H1 (cell line): ENCODE measurements at regions not wholly inside any gene's neighbourhood (a gene's known extent, or its start where the extent isn't known, plus 50 kb on each side); places are given as distances from the start of the nearest gene placed in this dataset.

ENCODE experiments used
- CTCF ChIA-PET: fragments of 300-600 bp; sonication (Branson Sonifier 250); formaldehyde crosslinking; loops from one replicate; lab custom pipeline; 2021; ENCODE audit not compliant: partially characterized antibody; lab: Charles Lee
- POLR2A ChIA-PET: fragments of 300-600 bp; sonication (Branson Sonifier 250); formaldehyde crosslinking; loops from one replicate; lab custom pipeline; 2021; ENCODE audit warnings: inconsistent platforms; ENCODE audit not compliant: partially characterized antibody; lab: Charles Lee
- DNase-seq, 2 experiments: peaks; one replicate each; pipeline versions ENCODE4 v3.0.0 to v3.0.0-alpha.2; 2010 to 2022; ENCODE audit warnings: low spot score in 2 of 2, low read depth in 1 of 2, mixed read lengths in 1 of 2
- FAIRE-seq: peaks from 2 replicates; lab custom pipeline; 2011; peaks lifted over from hg19 to GRCh38; lab: Jason Lieb, UNC
- H2AFZ ChIP-seq: 2 replicates; pipeline ENCODE4 v1.8.1; 2012; ENCODE audit warnings: low read length, inconsistent platforms
- H2AK5ac ChIP-seq: 2 replicates; pipeline ENCODE4 v1.6.1; 2013; ENCODE audit warnings: low read depth, low read length
- H2BK120ac ChIP-seq: replicated peaks from 2 replicates; pipeline ENCODE3; 2013; ENCODE audit warnings: low read depth, low read length, inconsistent platforms
- H2BK12ac ChIP-seq: 2 replicates; pipeline ENCODE4 v1.6.1; 2013; ENCODE audit warnings: low read depth, low read length
- H2BK15ac ChIP-seq: 2 replicates; pipeline ENCODE4 v1.6.1; 2013; ENCODE audit warnings: low read length
- H2BK20ac ChIP-seq: 2 replicates; pipeline ENCODE4 v1.6.1; 2013; ENCODE audit warnings: low read length
- H2BK5ac ChIP-seq: 2 replicates; pipeline ENCODE4 v1.6.1; 2013; ENCODE audit warnings: low read depth, low read length
- H3K14ac ChIP-seq: 2 replicates; pipeline ENCODE4 v1.6.1; 2013; ENCODE audit warnings: inconsistent platforms; ENCODE audit not compliant: insufficient read length
- H3K18ac ChIP-seq: 2 replicates; pipeline ENCODE4 v1.6.1; 2013; ENCODE audit warnings: low read length; ENCODE audit errors: extremely low read depth
- H3K23ac ChIP-seq: 2 replicates; pipeline ENCODE4 v1.6.1; 2013; ENCODE audit warnings: inconsistent platforms; ENCODE audit not compliant: insufficient read length
- H3K23me2 ChIP-seq: 2 replicates; pipeline ENCODE4 v1.6.1; 2013; ENCODE audit warnings: low read depth, low read length
- H3K27ac ChIP-seq: 2 replicates; pipeline ENCODE4 v1.6.1; 2011; ENCODE audit warnings: low read depth, low read length, inconsistent platforms
- H3K27me3 ChIP-seq, 4 experiments: replicated peaks in 1 of 4; 1 replicate in 1 of 4; 2 replicates in 3 of 4; pipeline versions ENCODE4 v1.6.1 to v1.8.1; 2011 to 2013; ENCODE audit warnings: low read length in 3 of 4, mild to moderate bottlenecking in 3 of 4, inconsistent platforms in 2 of 4, mixed read lengths in 2 of 4, moderate library complexity in 1 of 4; ENCODE audit not compliant: control insufficient read depth in 3 of 4, insufficient read depth in 3 of 4; ENCODE audit errors: extremely low read depth in 1 of 4
- H3K36me3 ChIP-seq, 4 experiments: 2 replicates each; pipeline versions ENCODE4 v1.6.1 to v1.8.1; 2011 to 2013; ENCODE audit warnings: mild to moderate bottlenecking in 4 of 4, low read length in 3 of 4, moderate library complexity in 2 of 4, control low read depth in 1 of 4, inconsistent platforms in 1 of 4; ENCODE audit not compliant: insufficient read depth in 4 of 4, control insufficient read depth in 2 of 4
- H3K4ac ChIP-seq: replicated peaks from 2 replicates; pipeline ENCODE3; 2013; ENCODE audit warnings: low read length, low read depth, mixed read lengths, inconsistent platforms; ENCODE audit not compliant: insufficient read length
- H3K4me1 ChIP-seq, 4 experiments: replicated peaks in 1 of 4; 1 replicate in 1 of 4; 2 replicates in 3 of 4; pipeline versions ENCODE4 v1.6.1 to v1.8.1; 2011 to 2013; ENCODE audit warnings: low read length in 3 of 4, inconsistent platforms in 2 of 4, mixed read lengths in 1 of 4; ENCODE audit not compliant: insufficient read depth in 4 of 4, control insufficient read depth in 3 of 4
- H3K4me2 ChIP-seq, 2 experiments: 2 replicates each; pipeline versions ENCODE4 v1.6.1 to v1.8.1; 2011 to 2013; ENCODE audit warnings: low read depth in 2 of 2, low read length in 2 of 2, control low read depth in 1 of 2, inconsistent platforms in 1 of 2, mild to moderate bottlenecking in 1 of 2; ENCODE audit not compliant: insufficient read depth in 1 of 2
- H3K4me3 ChIP-seq, 4 experiments: fragments of 200-600, 300-600 bp in 1 of 4; sonication (generic), shearing (Covaris generic), sonication (Bioruptor Twin) in 1 of 4; 2 replicates each; pipeline versions ENCODE4 v1.5.1 to v1.8.1; 2011 to 2016; ENCODE audit warnings: low read length in 4 of 4, low read depth in 3 of 4, control low read depth in 2 of 4, inconsistent platforms in 2 of 4, mild to moderate bottlenecking in 2 of 4, mixed read lengths in 1 of 4, moderate library complexity in 1 of 4; ENCODE audit not compliant: insufficient read depth in 2 of 4; ENCODE audit errors: extremely low read depth in 1 of 4
- H3K56ac ChIP-seq: replicated peaks from 2 replicates; pipeline ENCODE3; 2013; ENCODE audit warnings: low read depth, mild to moderate bottlenecking, mixed read lengths, low read length, inconsistent platforms; ENCODE audit not compliant: insufficient read length
- H3K79me1 ChIP-seq: 2 replicates; pipeline ENCODE4 v1.6.1; 2013; ENCODE audit warnings: low read depth, low read length, control low read depth
- H3K79me2 ChIP-seq, 2 experiments: 2 replicates each; pipeline versions ENCODE4 v1.6.1 to v1.8.1; 2012 to 2013; ENCODE audit warnings: low read length in 2 of 2, mild to moderate bottlenecking in 2 of 2, inconsistent platforms in 1 of 2; ENCODE audit not compliant: insufficient read depth in 2 of 2, control insufficient read depth in 1 of 2
- H3K9ac ChIP-seq, 4 experiments: replicated peaks in 1 of 4; 1 replicate in 1 of 4; 2 replicates in 3 of 4; pipeline versions ENCODE4 v1.6.1 to v1.8.1; 2011 to 2013; ENCODE audit warnings: low read depth in 3 of 4, low read length in 3 of 4, control low read depth in 2 of 4, mild to moderate bottlenecking in 2 of 4, moderate library complexity in 2 of 4, inconsistent platforms in 1 of 4; ENCODE audit errors: extremely low read depth in 1 of 4
- H3K9me3 ChIP-seq, 2 experiments: 2 replicates each; pipeline versions ENCODE4 v1.6.1 to v1.8.1; 2012 to 2013; ENCODE audit warnings: mild to moderate bottlenecking in 2 of 2, moderate library complexity in 2 of 2, control low read depth in 1 of 2, inconsistent platforms in 1 of 2, low read depth in 1 of 2, low read length in 1 of 2, mixed read lengths in 1 of 2; ENCODE audit not compliant: insufficient read depth in 2 of 2
- H4K20me1 ChIP-seq, 2 experiments: replicated peaks in 1 of 2; 2 replicates each; pipeline versions ENCODE3 to v1.8.1; 2011 to 2013; ENCODE audit warnings: inconsistent platforms in 2 of 2, low read length in 2 of 2, mild to moderate bottlenecking in 1 of 2; ENCODE audit not compliant: insufficient read depth in 2 of 2, control insufficient read depth in 1 of 2
- H4K5ac ChIP-seq: 2 replicates; pipeline ENCODE4 v1.6.1; 2013; ENCODE audit warnings: low read length, low read depth, mixed read lengths, inconsistent platforms; ENCODE audit not compliant: insufficient read length
- H4K8ac ChIP-seq: 2 replicates; pipeline ENCODE4 v1.8.0; 2013; ENCODE audit warnings: mild to moderate bottlenecking, moderate library complexity, low read length, inconsistent platforms; ENCODE audit not compliant: insufficient read depth; ENCODE audit errors: extremely low read depth
- H4K91ac ChIP-seq: replicated peaks from 2 replicates; pipeline ENCODE3; 2013; ENCODE audit warnings: low read length, mixed read lengths, inconsistent platforms; ENCODE audit not compliant: insufficient read length
- BACH1 ChIP-seq: IDR thresholded peaks from 2 replicates; pipeline ENCODE4 v1.6.1; 2012; ENCODE audit warnings: low read length, improper control_type of control experiment
- BCL11A ChIP-seq, 2 experiments: IDR thresholded peaks; one replicate each; pipeline ENCODE4 v1.6.1; 2011; ENCODE audit warnings: low read depth in 2 of 2, low read length in 2 of 2, mild to moderate bottlenecking in 2 of 2
- CTBP2 ChIP-seq: IDR thresholded peaks from 2 replicates; pipeline ENCODE4 v1.7.0; 2011; ENCODE audit warnings: borderline replicate concordance, mild to moderate bottlenecking, moderate library complexity, mixed read lengths, low read length; ENCODE audit not compliant: insufficient read depth, insufficient read length
- EGR1 ChIP-seq: IDR thresholded peaks from 2 replicates; pipeline ENCODE4 v1.6.1; 2011; ENCODE audit warnings: low read depth, low read length, borderline replicate concordance
- GABPA ChIP-seq: IDR thresholded peaks from 2 replicates; pipeline ENCODE4 v1.6.1; 2011; ENCODE audit warnings: mild to moderate bottlenecking, low read length, moderate library complexity, borderline replicate concordance; ENCODE audit not compliant: insufficient read depth
- HDAC2 ChIP-seq, 2 experiments: fragments of 300-600 bp in 1 of 2; sonication (generic) in 1 of 2; IDR thresholded peaks; 2 replicates each; pipeline ENCODE4 v1.6.1; 2011 to 2012; ENCODE audit warnings: low read depth in 2 of 2, low read length in 2 of 2, mild to moderate bottlenecking in 2 of 2, moderate library complexity in 2 of 2, borderline replicate concordance in 1 of 2, inconsistent platforms in 1 of 2
- PHF8 ChIP-seq: fragments of 200-600 bp; sonication (generic); conservative IDR thresholded peaks from 2 replicates; pipeline ENCODE4 v1.7.1; 2012; ENCODE audit warnings: low read depth, mild to moderate bottlenecking, inconsistent platforms, low read length, moderate library complexity
- POLR2AphosphoS5 ChIP-seq: IDR thresholded peaks from 2 replicates; pipeline ENCODE4 v1.6.1; 2011; ENCODE audit warnings: low read depth, low read length
- RAD21 ChIP-seq, 2 experiments: IDR thresholded peaks in 1 of 2; conservative IDR thresholded peaks in 1 of 2; 2 replicates each; pipeline ENCODE4 v1.6.1; 2011; ENCODE audit warnings: low read depth in 2 of 2, low read length in 2 of 2, improper control_type of control experiment in 1 of 2, inconsistent platforms in 1 of 2, mild to moderate bottlenecking in 1 of 2, moderate library complexity in 1 of 2
- SIX5 ChIP-seq: IDR thresholded peaks from 2 replicates; pipeline ENCODE4 v1.6.1; 2011; ENCODE audit warnings: mild to moderate bottlenecking, low read depth, low read length
- TBP ChIP-seq: IDR thresholded peaks from 2 replicates; pipeline ENCODE4 v1.6.1; 2011; ENCODE audit warnings: low read depth, low read length, improper control_type of control experiment
- WGBS, 2 experiments: shearing (Covaris generic) in 1 of 2; methylation state at CpG; one replicate each; pipeline versions ENCODE4 v1.1.6 to v1.1.7; 2013 to 2015; ENCODE audit warnings: low lambda C conversion rate in 2 of 2, mixed read lengths in 2 of 2, inconsistent platforms in 1 of 2, low coverage in 1 of 2, missing lambda C conversion rate in 1 of 2; ENCODE audit not compliant: insufficient replicate concordance in 2 of 2, insufficient coverage in 1 of 2, insufficient read length in 1 of 2; ENCODE audit errors: extremely low coverage in 1 of 2, missing lambda C conversion rate in 1 of 2; 5-methylcytosine and 5-hydroxymethylcytosine counted together
- TF ChIP-seq, protein P1 (sequence below): IDR thresholded peaks from 2 replicates; pipeline ENCODE4 v1.6.1; 2012; ENCODE audit warnings: inconsistent platforms
- TF ChIP-seq, protein P2 (sequence below): IDR thresholded peaks from 2 replicates; pipeline ENCODE4 v1.6.1; 2012; ENCODE audit warnings: inconsistent platforms

DNA sequence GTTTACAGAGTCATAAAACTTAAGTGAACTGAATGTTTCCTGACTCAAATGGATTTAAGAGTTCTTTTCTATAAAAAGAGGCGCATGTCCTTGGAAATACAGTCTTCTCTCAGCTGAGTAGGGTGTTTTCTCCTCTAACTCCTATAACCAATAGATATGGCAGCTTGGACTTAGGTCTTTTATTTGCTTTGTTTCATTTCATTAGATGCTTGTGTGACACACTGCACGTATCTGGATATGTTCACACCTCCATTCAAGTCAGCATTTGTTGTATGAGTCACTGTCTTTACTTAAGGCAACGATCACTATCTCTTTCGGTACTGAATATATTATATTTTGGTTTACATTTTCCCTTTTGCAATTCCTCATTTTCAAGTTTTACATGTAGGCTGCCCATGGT, 136.6 kb downstream of the ARSF start:
- no peak overlapping the region for H3K27ac ChIP-seq
- TF ChIP-seq TBP (no peak), GABPA (no peak), CTBP2 (no peak), EGR1 (no peak), POLR2AphosphoS5 (no peak), PHF8 (no peak), RAD21 (IDR thresholded peaks at IDR 0.05 in 1 of 2, conservative IDR thresholded peaks at IDR 0.05 in 1 of 2; ENCODE audit: low read depth in 2 of 2, low read length in 2 of 2) (no peak), HDAC2 (IDR thresholded peaks at IDR 0.05; ENCODE audit: borderline replicate concordance in 1 of 2, low read depth in 2 of 2, low read length in 2 of 2) (no peak), SIX5 (no peak), BCL11A (IDR thresholded peaks at IDR 0.05; ENCODE audit: low read depth in 2 of 2, low read length in 2 of 2) (no peak), BACH1 (no peak)
- TF ChIP-seq, protein P1, sequence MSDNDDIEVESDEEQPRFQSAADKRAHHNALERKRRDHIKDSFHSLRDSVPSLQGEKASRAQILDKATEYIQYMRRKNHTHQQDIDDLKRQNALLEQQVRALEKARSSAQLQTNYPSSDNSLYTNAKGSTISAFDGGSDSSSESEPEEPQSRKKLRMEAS = no peak
- TF ChIP-seq, protein P2, sequence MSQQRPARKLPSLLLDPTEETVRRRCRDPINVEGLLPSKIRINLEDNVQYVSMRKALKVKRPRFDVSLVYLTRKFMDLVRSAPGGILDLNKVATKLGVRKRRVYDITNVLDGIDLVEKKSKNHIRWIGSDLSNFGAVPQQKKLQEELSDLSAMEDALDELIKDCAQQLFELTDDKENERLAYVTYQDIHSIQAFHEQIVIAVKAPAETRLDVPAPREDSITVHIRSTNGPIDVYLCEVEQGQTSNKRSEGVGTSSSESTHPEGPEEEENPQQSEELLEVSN = no peak
- FAIRE-seq = no peak

More for the DNA sequence above, 136.6 kb downstream of the ARSF start:
- H3K9me3 ChIP-seq = no peaks in the 10 kb centered on the region
- H4K8ac ChIP-seq = no peak overlapping the region
- DNase-seq = no peak
- POLR2A ChIA-PET = no interaction called here
- H4K20me1 ChIP-seq = no peaks in the 10 kb centered on the region
- no peak overlapping the region for H2AFZ ChIP-seq
- H2BK120ac ChIP-seq = no peak overlapping the region
- H2AK5ac ChIP-seq = no peak overlapping the region
- no peak overlapping the region for H3K4me2 ChIP-seq
- no peak overlapping the region for H3K23ac ChIP-seq
- H3K4me3 ChIP-seq = no peak overlapping the region
- no peak overlapping the region for H3K4ac ChIP-seq
- no peaks in the 10 kb centered on the region for H3K23me2 ChIP-seq
- no peak overlapping the region for H3K14ac ChIP-seq
- H3K18ac ChIP-seq = no peak overlapping the region
- no peak overlapping the region for H3K9ac ChIP-seq
- H3K79me2 ChIP-seq = no peaks in the 10 kb centered on the region
- H4K91ac ChIP-seq = no peak overlapping the region
- H3K56ac ChIP-seq = no peak overlapping the region
- no peak overlapping the region for H4K5ac ChIP-seq
- CTCF ChIA-PET = no interaction called here
- peaks cover 0 to 3% (median 0%) of the 10 kb centered on the region in 4 experiments; a peak in 2 of 7 replicates for H3K4me1 ChIP-seq
- no peaks in the 10 kb centered on the region for H3K36me3 ChIP-seq
- 80% methylated on average over 4 of the region's 4 CpGs; no CpG with 5 or more reads in 1 of the 2 experiments for WGBS, 2 experiments
- no peak overlapping the region for H2BK5ac ChIP-seq
- H2BK15ac ChIP-seq = no peak overlapping the region
- no peaks in the 10 kb centered on the region for H3K27me3 ChIP-seq
- no peak overlapping the region for H2BK20ac ChIP-seq
- H2BK12ac ChIP-seq = no peak overlapping the region
- no peaks in the 10 kb centered on the region for H3K79me1 ChIP-seq
